MM.1S (cell line): ENCODE measurements at regions not wholly inside any gene's neighbourhood (a gene's known extent, or its start where the extent isn't known, plus 50 kb on each side); places are given as distances from the start of the nearest gene placed in this dataset.

Experiments
- CTCF ChIP-seq: fragments of 300-600 bp; sonication (generic); IDR thresholded peaks from 2 replicates; pipeline ENCODE4 v1.5.1; 2016; ENCODE audit warnings: antibody characterized with exemption, low read length, mixed read lengths
- EZH2 ChIP-seq: fragments of 300-600 bp; sonication (generic); optimal IDR thresholded peaks from 2 replicates; pipeline ENCODE3; 2017; ENCODE audit warnings: low read depth, mild to moderate bottlenecking, antibody characterized with exemption, low read length, mixed read lengths

- TF ChIP-seq CTCF: no peak
- TF ChIP-seq EZH2: no peak
Measured at GRCh38 chr20:39986173-39986904, 702.7 kb downstream of the MAFB start.
